Endothelial cell (in vitro differentiated cells): ENCODE measurements at regions not wholly inside any gene's neighbourhood (a gene's known extent, or its start where the extent isn't known, plus 50 kb on each side); places are given as distances from the start of the nearest gene placed in this dataset.
"Not testable (repeated sequence)": the region's sequence is repeated elsewhere in the genome, so short reads cannot be mapped to it uniquely, and the experiment has no call there.

Experiments
- DNase-seq: peaks from one replicate; pipeline ENCODE4 v3.0.0; 2021; ENCODE audit warnings: low spot score
- H3K27ac Mint-ChIP-seq: one replicate; pipeline ENCODE4 v1.8.0; 2021; ENCODE audit warnings: mixed read lengths, inconsistent platforms; ENCODE audit not compliant: unreplicated experiment
- H3K27me3 Mint-ChIP-seq: one replicate; pipeline ENCODE4 v1.8.0; 2021; ENCODE audit warnings: mild to moderate bottlenecking, moderate library complexity, mixed read lengths, inconsistent platforms; ENCODE audit not compliant: unreplicated experiment
- H3K36me3 Mint-ChIP-seq: one replicate; pipeline ENCODE4 v1.8.0; 2021; ENCODE audit warnings: mild to moderate bottlenecking, low read depth, mixed read lengths, inconsistent platforms; ENCODE audit not compliant: unreplicated experiment
- H3K4me1 Mint-ChIP-seq: one replicate; pipeline ENCODE4 v1.8.0; 2021; ENCODE audit warnings: mild to moderate bottlenecking, mixed read lengths, inconsistent platforms; ENCODE audit not compliant: unreplicated experiment
- H3K4me3 Mint-ChIP-seq: one replicate; pipeline ENCODE4 v1.8.0; 2021; ENCODE audit warnings: mild to moderate bottlenecking, mixed read lengths, inconsistent platforms; ENCODE audit not compliant: unreplicated experiment
- H3K9me3 Mint-ChIP-seq: one replicate; pipeline ENCODE4 v1.8.0; 2021; ENCODE audit warnings: mixed read lengths, inconsistent platforms; ENCODE audit not compliant: unreplicated experiment
- TF ChIP-seq, protein P1 (sequence below): fragments of 200-600 bp; sonication (generic); IDR thresholded peaks from one replicate; pipeline ENCODE4 v1.5.0; 2021; ENCODE audit warnings: antibody characterized with exemption; ENCODE audit not compliant: unreplicated experiment

DNA sequence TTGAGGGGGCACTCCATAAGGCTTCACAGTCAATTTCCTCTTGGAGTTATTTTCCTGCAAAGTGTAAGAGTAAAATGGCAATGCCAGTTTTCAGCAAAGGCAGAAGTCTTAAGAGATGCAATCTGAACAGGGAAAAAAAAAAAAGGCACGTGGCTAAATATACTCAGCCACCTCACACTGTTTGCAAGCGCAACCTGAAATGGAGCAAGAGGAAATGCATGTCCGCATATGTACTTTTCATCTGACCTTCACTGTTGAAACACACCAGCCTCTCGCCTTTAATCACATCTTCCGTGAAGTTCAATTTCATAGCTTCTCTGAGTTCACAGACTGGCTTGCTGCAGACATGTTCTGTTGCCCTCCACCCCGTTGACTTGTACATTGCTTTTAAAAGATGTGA, 101.4 kb downstream of the KATNIP start:
- H3K4me1 Mint-ChIP-seq = peaks cover 10% of the 10 kb centered on the region
- DNase-seq = no peak
- H3K9me3 Mint-ChIP-seq = no peaks in the 10 kb centered on the region
- no peaks in the 10 kb centered on the region for H3K36me3 Mint-ChIP-seq
- TF ChIP-seq, protein P1, sequence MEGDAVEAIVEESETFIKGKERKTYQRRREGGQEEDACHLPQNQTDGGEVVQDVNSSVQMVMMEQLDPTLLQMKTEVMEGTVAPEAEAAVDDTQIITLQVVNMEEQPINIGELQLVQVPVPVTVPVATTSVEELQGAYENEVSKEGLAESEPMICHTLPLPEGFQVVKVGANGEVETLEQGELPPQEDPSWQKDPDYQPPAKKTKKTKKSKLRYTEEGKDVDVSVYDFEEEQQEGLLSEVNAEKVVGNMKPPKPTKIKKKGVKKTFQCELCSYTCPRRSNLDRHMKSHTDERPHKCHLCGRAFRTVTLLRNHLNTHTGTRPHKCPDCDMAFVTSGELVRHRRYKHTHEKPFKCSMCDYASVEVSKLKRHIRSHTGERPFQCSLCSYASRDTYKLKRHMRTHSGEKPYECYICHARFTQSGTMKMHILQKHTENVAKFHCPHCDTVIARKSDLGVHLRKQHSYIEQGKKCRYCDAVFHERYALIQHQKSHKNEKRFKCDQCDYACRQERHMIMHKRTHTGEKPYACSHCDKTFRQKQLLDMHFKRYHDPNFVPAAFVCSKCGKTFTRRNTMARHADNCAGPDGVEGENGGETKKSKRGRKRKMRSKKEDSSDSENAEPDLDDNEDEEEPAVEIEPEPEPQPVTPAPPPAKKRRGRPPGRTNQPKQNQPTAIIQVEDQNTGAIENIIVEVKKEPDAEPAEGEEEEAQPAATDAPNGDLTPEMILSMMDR = no peak
- H3K4me3 Mint-ChIP-seq = no peak overlapping the region
- no peaks in the 10 kb centered on the region for H3K27me3 Mint-ChIP-seq
- no peak overlapping the region for H3K27ac Mint-ChIP-seq

DNA sequence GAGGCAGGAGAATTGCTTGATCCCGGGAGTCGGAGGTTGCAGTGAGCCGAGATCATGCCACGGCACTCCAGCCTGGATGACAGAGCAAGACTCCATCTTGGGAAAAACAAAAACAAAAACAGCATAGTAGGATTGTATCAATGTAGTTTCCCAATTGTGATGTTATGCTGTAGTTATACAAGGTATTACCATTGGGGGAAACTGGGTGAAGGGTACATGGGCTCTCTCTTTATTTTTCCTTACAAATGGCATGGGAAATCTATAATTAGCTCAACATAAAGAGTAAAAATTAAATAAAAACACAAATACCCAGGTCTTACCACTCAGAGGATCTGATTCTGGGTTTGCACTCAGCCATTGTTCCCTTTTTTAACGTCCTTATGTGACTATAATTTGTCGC, 107.9 kb downstream of the KATNIP start:
- Mint-ChIP-seq H3K4me1 (no peaks in the 10 kb centered on the region), H3K27ac (no peak overlapping the region), H3K4me3 (no peak overlapping the region), H3K27me3 (no peaks in the 10 kb centered on the region), H3K36me3 (peaks cover 10% of the 10 kb centered on the region), H3K9me3 (no peaks in the 10 kb centered on the region)
- TF ChIP-seq, protein P1 = no peak
- no peak for DNase-seq

DNA sequence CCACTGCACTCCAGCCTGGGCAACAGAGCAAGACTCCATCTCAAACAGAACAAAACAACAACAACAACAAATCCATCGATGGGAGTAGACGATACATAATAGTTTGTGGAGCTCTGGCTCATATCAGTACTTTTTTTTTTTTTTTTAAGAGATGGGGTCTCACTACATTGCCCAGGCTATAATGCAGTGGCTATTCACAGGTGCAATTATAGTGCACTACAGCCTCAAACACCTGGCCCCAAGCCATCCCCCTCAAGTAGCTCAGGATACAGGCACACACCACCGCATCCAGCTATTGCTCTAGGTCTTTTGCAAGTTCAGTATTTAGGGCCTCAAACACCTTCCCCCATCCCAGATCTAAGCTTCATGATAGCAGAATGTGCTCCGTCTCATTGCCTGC, 110.6 kb downstream of the KATNIP start:
- no peak overlapping the region for H3K4me3 Mint-ChIP-seq
- H3K36me3 Mint-ChIP-seq = peaks cover 10% of the 10 kb centered on the region
- TF ChIP-seq, protein P1 = no peak
- no peaks in the 10 kb centered on the region for H3K4me1 Mint-ChIP-seq
- no peaks in the 10 kb centered on the region for H3K9me3 Mint-ChIP-seq
- H3K27ac Mint-ChIP-seq = no peak overlapping the region
- no peaks in the 10 kb centered on the region for H3K27me3 Mint-ChIP-seq
- no peak for DNase-seq

DNA sequence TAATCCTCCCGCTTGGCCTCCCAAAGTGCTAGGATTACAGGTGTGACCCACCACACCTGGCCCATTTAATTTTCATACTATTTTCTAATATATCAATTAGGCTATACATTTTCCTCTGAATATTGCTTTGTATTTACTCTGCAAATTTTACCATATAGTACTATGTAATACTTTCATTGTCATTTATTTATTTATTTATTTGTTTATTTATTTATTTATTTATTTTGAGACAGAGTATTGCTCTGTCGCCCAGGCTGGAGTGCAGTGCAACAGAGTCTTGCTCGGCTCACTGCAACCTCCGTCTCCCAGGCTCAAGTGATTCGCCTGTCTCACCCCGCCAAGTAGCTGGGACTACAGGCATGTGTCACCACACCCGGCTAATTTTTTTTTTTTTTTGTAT, 113.3 kb downstream of the KATNIP start:
- H3K4me1 Mint-ChIP-seq, H3K36me3 Mint-ChIP-seq, H3K4me3 Mint-ChIP-seq, H3K27me3 Mint-ChIP-seq, H3K27ac Mint-ChIP-seq, H3K9me3 Mint-ChIP-seq, DNase-seq: not testable (repeated sequence)

DNA sequence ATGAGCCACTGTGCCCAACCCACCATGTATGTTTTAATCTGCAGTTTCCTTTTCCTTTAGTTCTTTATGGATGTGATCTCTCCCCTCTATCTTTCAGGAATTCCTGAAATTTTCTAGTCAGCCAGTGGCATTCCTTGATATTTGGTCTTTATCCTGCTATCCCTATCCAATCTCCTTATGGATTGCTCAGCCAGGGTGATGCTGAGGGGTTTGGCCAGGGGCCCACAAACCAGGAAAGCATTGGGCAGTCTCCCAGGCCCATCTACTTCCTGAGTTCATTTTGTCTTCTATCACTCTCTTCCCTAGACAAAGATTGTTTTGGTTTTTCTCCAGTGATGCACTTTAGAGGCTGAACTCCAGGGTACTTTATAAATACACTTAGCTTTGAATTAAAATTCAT, 115.9 kb downstream of the KATNIP start:
- H3K36me3 Mint-ChIP-seq = peaks cover 6% of the 10 kb centered on the region
- H3K4me3 Mint-ChIP-seq = no peak overlapping the region
- peaks cover 2% of the 10 kb centered on the region for H3K4me1 Mint-ChIP-seq
- TF ChIP-seq, protein P1 = no peak
- DNase-seq = no peak
- no peak overlapping the region for H3K27ac Mint-ChIP-seq
- no peaks in the 10 kb centered on the region for H3K27me3 Mint-ChIP-seq
- H3K9me3 Mint-ChIP-seq = no peaks in the 10 kb centered on the region
